Esophagus squamous epithelium (tissue), 5 donors: ENCODE measurements at regions not wholly inside any gene's neighbourhood (a gene's known extent, or its start where the extent isn't known, plus 50 kb on each side); places are given as distances from the start of the nearest gene placed in this dataset.

ENCODE experiments used
- DNase-seq: peaks from one replicate; lab custom pipeline; 2025; lab: John Stamatoyannopoulos, UW
- H3K27ac ChIP-seq, 4 donors: fragments of 200-600 bp; sonication (generic); one replicate each; pipeline ENCODE4 v1.5.1; 2016 to 2019; ENCODE audit warnings: mild to moderate bottlenecking in 1 of 4
- H3K27me3 ChIP-seq, 4 donors: fragments of 200-600 bp; sonication (generic); 1 replicate in 3 of 4; 2 replicates in 1 of 4; pipeline versions ENCODE4 v1.5.1 to v1.6.0; 2017 to 2021; ENCODE audit warnings: antibody characterized with exemption in 1 of 4
- H3K36me3 ChIP-seq, 3 donors: fragments of 200-600 bp; sonication (generic); one replicate each; pipeline ENCODE4 v1.5.1; 2016 to 2019
- H3K4me1 ChIP-seq, 3 donors: fragments of 200-600 bp; sonication (generic); one replicate each; pipeline ENCODE4 v1.5.1; 2017 to 2019
- H3K4me3 ChIP-seq, 4 donors: fragments of 200-600 bp; sonication (generic); 1 replicate in 3 of 4; 2 replicates in 1 of 4; pipeline ENCODE4 v1.5.1; 2016 to 2019; ENCODE audit warnings: mild to moderate bottlenecking in 2 of 4, moderate library complexity in 1 of 4
- H3K9me3 ChIP-seq, 3 donors: fragments of 200-600 bp; sonication (generic); one replicate each; pipeline ENCODE4 v1.5.1; 2016 to 2019
- POLR2A ChIP-seq, 4 donors: fragments of 450-650 bp; IDR thresholded peaks; one replicate each; pipeline ENCODE4 v1.6.1; 2017; ENCODE audit warnings: antibody characterized with exemption in 4 of 4, mild to moderate bottlenecking in 4 of 4, moderate library complexity in 3 of 4
- WGBS, 2 donors: methylation state at CpG; one replicate each; pipeline ENCODE4 v1.1.5; 2018; 5-methylcytosine and 5-hydroxymethylcytosine counted together
- intact Hi-C: fragments of 100-400 bp; cut with DNase I; formaldehyde crosslinking; loops from one replicate; pipeline ENCODE4 v1.15.0; 2022
- TF ChIP-seq, protein P1 (sequence below), 6 experiments: fragments of 450-650 bp in 4 of 6; fragments of 200-600 bp in 2 of 6; sonication (generic) in 2 of 6; IDR thresholded peaks; one replicate each; pipeline ENCODE4 v1.5.1; 2016 to 2019; ENCODE audit warnings: antibody characterized with exemption in 6 of 6, mild to moderate bottlenecking in 4 of 6, moderate library complexity in 4 of 6
- donor health status: DM: yes; HTN: yes; CAD: no.

GRCh38 chr18:7170292-7170691, 52.7 kb upstream of the LAMA1 start:
- no peaks in the 10 kb centered on the region for H3K4me1 ChIP-seq
- TF ChIP-seq, protein P1, sequence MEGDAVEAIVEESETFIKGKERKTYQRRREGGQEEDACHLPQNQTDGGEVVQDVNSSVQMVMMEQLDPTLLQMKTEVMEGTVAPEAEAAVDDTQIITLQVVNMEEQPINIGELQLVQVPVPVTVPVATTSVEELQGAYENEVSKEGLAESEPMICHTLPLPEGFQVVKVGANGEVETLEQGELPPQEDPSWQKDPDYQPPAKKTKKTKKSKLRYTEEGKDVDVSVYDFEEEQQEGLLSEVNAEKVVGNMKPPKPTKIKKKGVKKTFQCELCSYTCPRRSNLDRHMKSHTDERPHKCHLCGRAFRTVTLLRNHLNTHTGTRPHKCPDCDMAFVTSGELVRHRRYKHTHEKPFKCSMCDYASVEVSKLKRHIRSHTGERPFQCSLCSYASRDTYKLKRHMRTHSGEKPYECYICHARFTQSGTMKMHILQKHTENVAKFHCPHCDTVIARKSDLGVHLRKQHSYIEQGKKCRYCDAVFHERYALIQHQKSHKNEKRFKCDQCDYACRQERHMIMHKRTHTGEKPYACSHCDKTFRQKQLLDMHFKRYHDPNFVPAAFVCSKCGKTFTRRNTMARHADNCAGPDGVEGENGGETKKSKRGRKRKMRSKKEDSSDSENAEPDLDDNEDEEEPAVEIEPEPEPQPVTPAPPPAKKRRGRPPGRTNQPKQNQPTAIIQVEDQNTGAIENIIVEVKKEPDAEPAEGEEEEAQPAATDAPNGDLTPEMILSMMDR (IDR thresholded peaks at IDR 0.05) = no peak
- no peak for TF ChIP-seq POLR2A (IDR thresholded peaks at IDR 0.05)
- no peak for DNase-seq
- H3K27ac ChIP-seq = no peak overlapping the region
- intact Hi-C loops = loop anchor here (10.0 kb wide), 1 partner anchor 245 kb away; no protein-coding TSS in a partner anchor
- H3K36me3 ChIP-seq = no peaks in the 10 kb centered on the region
- H3K9me3 ChIP-seq = no peaks in the 10 kb centered on the region
- 54 to 66% methylated on average over 5 of the region's 8 CpGs for WGBS, 2 donors
- no peak overlapping the region for H3K4me3 ChIP-seq
- H3K27me3 ChIP-seq = no peaks in the 10 kb centered on the region

GRCh38 chr18:7169601-7170000, 52.0 kb upstream of the LAMA1 start:
- Histone ChIP-seq H3K9me3 (no peaks in the 10 kb centered on the region), H3K27me3 (no peaks in the 10 kb centered on the region), H3K36me3 (no peaks in the 10 kb centered on the region), H3K4me3 (no peak overlapping the region), H3K27ac (no peak overlapping the region), H3K4me1 (no peaks in the 10 kb centered on the region)
- TF ChIP-seq, protein P1 (IDR thresholded peaks at IDR 0.05) = no peak
- no peak for TF ChIP-seq POLR2A (IDR thresholded peaks at IDR 0.05)
- WGBS, 2 donors = 67 to 73% methylated on average over 6 to 8 of the region's 11 CpGs
- intact Hi-C loops = no loop called here
- DNase-seq = no peak

- H3K4me3 ChIP-seq = no peak overlapping the region
- DNase-seq = no peak
- no peaks in the 10 kb centered on the region for H3K9me3 ChIP-seq
- TF ChIP-seq, protein P1 (IDR thresholded peaks at IDR 0.05) = no peak
- TF ChIP-seq POLR2A (IDR thresholded peaks at IDR 0.05) = no peak
- no peaks in the 10 kb centered on the region for H3K27me3 ChIP-seq
- intact Hi-C loops = no loop called here
- no peaks in the 10 kb centered on the region for H3K36me3 ChIP-seq
- no peak overlapping the region for H3K27ac ChIP-seq
- H3K4me1 ChIP-seq = no peaks in the 10 kb centered on the region
- 83 to 89% methylated on average over 7 of the region's 7 CpGs for WGBS, 2 donors
These were observed 50.8 kb upstream of the LAMA1 start for GRCh38 chr18:7168408-7168807.
